ENCODE measurements at regions not wholly inside any gene's neighbourhood (a gene's known extent, or its start where the extent isn't known, plus 50 kb on each side); places are given as distances from the start of the nearest gene placed in this dataset.

GRCh38 chr4:36702245-36702644 lies 420.8 kb downstream of the DTHD1 start:
- no peaks in the 10 kb centered on the region for H3K36me3 ChIP-seq (ENCODE audit: control insufficient read depth, insufficient read depth, low read length)

GRCh38 chr4:36704289-36704688 lies 422.9 kb downstream of the DTHD1 start:
- Histone ChIP-seq H3K36me3 (ENCODE audit: control insufficient read depth, insufficient read depth, low read length) (no peaks in the 10 kb centered on the region), H3K9ac (ENCODE audit: low read length) (no peak overlapping the region), H3K27ac (ENCODE audit: low read depth, low read length) (no peak overlapping the region), H3K4me3 (ENCODE audit: low read length) (no peak overlapping the region), H3K27me3 (ENCODE audit: control insufficient read depth, insufficient read depth, low read length) (no peaks in the 10 kb centered on the region), H3K4me1 (ENCODE audit: control insufficient read depth, insufficient read depth, low read length) (no peaks in the 10 kb centered on the region)

More at GRCh38 chr4:36702245-36702644, 420.8 kb downstream of the DTHD1 start:
- Histone ChIP-seq H3K27me3 (ENCODE audit: control insufficient read depth, insufficient read depth, low read length) (no peaks in the 10 kb centered on the region), H3K4me3 (ENCODE audit: low read length) (no peak overlapping the region), H3K4me1 (ENCODE audit: control insufficient read depth, insufficient read depth, low read length) (no peaks in the 10 kb centered on the region), H3K9ac (ENCODE audit: low read length) (no peak overlapping the region), H3K27ac (ENCODE audit: low read depth, low read length) (no peak overlapping the region)

- Histone ChIP-seq H3K4me1 (ENCODE audit: control insufficient read depth, insufficient read depth, low read length) (no peaks in the 10 kb centered on the region), H3K27me3 (ENCODE audit: control insufficient read depth, insufficient read depth, low read length) (no peaks in the 10 kb centered on the region), H3K36me3 (ENCODE audit: control insufficient read depth, insufficient read depth, low read length) (no peaks in the 10 kb centered on the region), H3K27ac (ENCODE audit: low read depth, low read length) (no peak overlapping the region), H3K9ac (ENCODE audit: low read length) (no peak overlapping the region), H3K4me3 (ENCODE audit: low read length) (no peak overlapping the region)
Observed at GRCh38 chr4:36709991-36710390, 428.6 kb downstream of the DTHD1 start.

GRCh38 chr4:36712013-36712412 lies 430.6 kb downstream of the DTHD1 start:
- no peaks in the 10 kb centered on the region for H3K36me3 ChIP-seq (ENCODE audit: control insufficient read depth, insufficient read depth, low read length)
- H3K4me3 ChIP-seq (ENCODE audit: low read length), result no peak overlapping the region
- H3K9ac ChIP-seq (ENCODE audit: low read length), result no peak overlapping the region
- no peak overlapping the region for H3K27ac ChIP-seq (ENCODE audit: low read depth, low read length)
- no peaks in the 10 kb centered on the region for H3K4me1 ChIP-seq (ENCODE audit: control insufficient read depth, insufficient read depth, low read length)
- H3K27me3 ChIP-seq (ENCODE audit: control insufficient read depth, insufficient read depth, low read length), result no peaks in the 10 kb centered on the region

GRCh38 chr4:36716874-36717273 lies 435.5 kb downstream of the DTHD1 start:
- Histone ChIP-seq H3K9ac (ENCODE audit: low read length) (no peak overlapping the region), H3K27me3 (ENCODE audit: control insufficient read depth, insufficient read depth, low read length) (no peaks in the 10 kb centered on the region), H3K27ac (ENCODE audit: low read depth, low read length) (no peak overlapping the region), H3K36me3 (ENCODE audit: control insufficient read depth, insufficient read depth, low read length) (no peaks in the 10 kb centered on the region), H3K4me1 (ENCODE audit: control insufficient read depth, insufficient read depth, low read length) (no peaks in the 10 kb centered on the region), H3K4me3 (ENCODE audit: low read length) (no peak overlapping the region)

- Histone ChIP-seq H3K9ac (ENCODE audit: low read length) (no peak overlapping the region), H3K27me3 (ENCODE audit: control insufficient read depth, insufficient read depth, low read length) (no peaks in the 10 kb centered on the region), H3K4me1 (ENCODE audit: control insufficient read depth, insufficient read depth, low read length) (no peaks in the 10 kb centered on the region), H3K36me3 (ENCODE audit: control insufficient read depth, insufficient read depth, low read length) (no peaks in the 10 kb centered on the region), H3K27ac (ENCODE audit: low read depth, low read length) (no peak overlapping the region), H3K4me3 (ENCODE audit: low read length) (no peak overlapping the region)
Observed at GRCh38 chr4:36719425-36719824, 438.0 kb downstream of the DTHD1 start.

GRCh38 chr4:36722986-36723385 lies 441.6 kb downstream of the DTHD1 start:
- no peaks in the 10 kb centered on the region for H3K4me1 ChIP-seq (ENCODE audit: control insufficient read depth, insufficient read depth, low read length)
- H3K27me3 ChIP-seq (ENCODE audit: control insufficient read depth, insufficient read depth, low read length), result no peaks in the 10 kb centered on the region
- H3K27ac ChIP-seq (ENCODE audit: low read depth, low read length), result no peak overlapping the region
- no peak overlapping the region for H3K4me3 ChIP-seq (ENCODE audit: low read length)
- no peaks in the 10 kb centered on the region for H3K36me3 ChIP-seq (ENCODE audit: control insufficient read depth, insufficient read depth, low read length)
- H3K9ac ChIP-seq (ENCODE audit: low read length), result no peak overlapping the region

GRCh38 chr4:36734334-36734733 lies 452.9 kb downstream of the DTHD1 start:
- H3K27me3 ChIP-seq (ENCODE audit: control insufficient read depth, insufficient read depth, low read length), result no peaks in the 10 kb centered on the region
- H3K9ac ChIP-seq (ENCODE audit: low read length), result no peak overlapping the region
- no peaks in the 10 kb centered on the region for H3K4me1 ChIP-seq (ENCODE audit: control insufficient read depth, insufficient read depth, low read length)
- no peaks in the 10 kb centered on the region for H3K36me3 ChIP-seq (ENCODE audit: control insufficient read depth, insufficient read depth, low read length)
- no peak overlapping the region for H3K27ac ChIP-seq (ENCODE audit: low read depth, low read length)
- no peak overlapping the region for H3K4me3 ChIP-seq (ENCODE audit: low read length)

GRCh38 chr4:36737691-36738090 lies 456.3 kb downstream of the DTHD1 start:
- Histone ChIP-seq H3K36me3 (ENCODE audit: control insufficient read depth, insufficient read depth, low read length) (no peaks in the 10 kb centered on the region), H3K9ac (ENCODE audit: low read length) (no peak overlapping the region), H3K4me1 (ENCODE audit: control insufficient read depth, insufficient read depth, low read length) (no peaks in the 10 kb centered on the region), H3K27ac (ENCODE audit: low read depth, low read length) (no peak overlapping the region), H3K27me3 (ENCODE audit: control insufficient read depth, insufficient read depth, low read length) (no peaks in the 10 kb centered on the region), H3K4me3 (ENCODE audit: low read length) (no peak overlapping the region)

GRCh38 chr4:36740796-36741310 lies 459.4 kb downstream of the DTHD1 start:
- Histone ChIP-seq H3K27ac (ENCODE audit: low read depth, low read length) (no peak overlapping the region), H3K36me3 (ENCODE audit: control insufficient read depth, insufficient read depth, low read length) (no peaks in the 10 kb centered on the region), H3K4me1 (ENCODE audit: control insufficient read depth, insufficient read depth, low read length) (no peaks in the 10 kb centered on the region), H3K4me3 (ENCODE audit: low read length) (no peak overlapping the region), H3K9ac (ENCODE audit: low read length) (no peak overlapping the region), H3K27me3 (ENCODE audit: control insufficient read depth, insufficient read depth, low read length) (no peaks in the 10 kb centered on the region)

- Histone ChIP-seq H3K4me3 (ENCODE audit: low read length) (no peak overlapping the region), H3K36me3 (ENCODE audit: control insufficient read depth, insufficient read depth, low read length) (no peaks in the 10 kb centered on the region), H3K27me3 (ENCODE audit: control insufficient read depth, insufficient read depth, low read length) (no peaks in the 10 kb centered on the region), H3K4me1 (ENCODE audit: control insufficient read depth, insufficient read depth, low read length) (no peaks in the 10 kb centered on the region), H3K9ac (ENCODE audit: low read length) (no peak overlapping the region), H3K27ac (ENCODE audit: low read depth, low read length) (no peak overlapping the region)
Observed at GRCh38 chr4:36747277-36748129, 466.1 kb downstream of the DTHD1 start.

- Histone ChIP-seq H3K36me3 (ENCODE audit: control insufficient read depth, insufficient read depth, low read length) (no peaks in the 10 kb centered on the region), H3K4me1 (ENCODE audit: control insufficient read depth, insufficient read depth, low read length) (no peaks in the 10 kb centered on the region), H3K4me3 (ENCODE audit: low read length) (no peak overlapping the region), H3K9ac (ENCODE audit: low read length) (no peak overlapping the region), H3K27ac (ENCODE audit: low read depth, low read length) (no peak overlapping the region), H3K27me3 (ENCODE audit: control insufficient read depth, insufficient read depth, low read length) (no peaks in the 10 kb centered on the region)
Observed at GRCh38 chr4:36753048-36753447, 471.6 kb downstream of the DTHD1 start.

Measured in rectal smooth muscle tissue (tissue), 1 donor.